CD4-positive, alpha-beta T cell treated with Interleukin-12 subunit alpha and Interleukin-12 subunit beta, for 1 hour (primary cell): ENCODE measurements at regions not wholly inside any gene's neighbourhood (a gene's known extent, or its start where the extent isn't known, plus 50 kb on each side); places are given as distances from the start of the nearest gene placed in this dataset.
A peak's percentile ranks its signal among the peaks of the same experiment; 100 is the strongest.
"Not testable (repeated sequence)": the region's sequence is repeated elsewhere in the genome, so short reads cannot be mapped to it uniquely, and the experiment has no call there.

Source experiments
- DNase-seq: peaks from one replicate; pipeline ENCODE4 v3.0.0-alpha.2; 2020

DNA sequence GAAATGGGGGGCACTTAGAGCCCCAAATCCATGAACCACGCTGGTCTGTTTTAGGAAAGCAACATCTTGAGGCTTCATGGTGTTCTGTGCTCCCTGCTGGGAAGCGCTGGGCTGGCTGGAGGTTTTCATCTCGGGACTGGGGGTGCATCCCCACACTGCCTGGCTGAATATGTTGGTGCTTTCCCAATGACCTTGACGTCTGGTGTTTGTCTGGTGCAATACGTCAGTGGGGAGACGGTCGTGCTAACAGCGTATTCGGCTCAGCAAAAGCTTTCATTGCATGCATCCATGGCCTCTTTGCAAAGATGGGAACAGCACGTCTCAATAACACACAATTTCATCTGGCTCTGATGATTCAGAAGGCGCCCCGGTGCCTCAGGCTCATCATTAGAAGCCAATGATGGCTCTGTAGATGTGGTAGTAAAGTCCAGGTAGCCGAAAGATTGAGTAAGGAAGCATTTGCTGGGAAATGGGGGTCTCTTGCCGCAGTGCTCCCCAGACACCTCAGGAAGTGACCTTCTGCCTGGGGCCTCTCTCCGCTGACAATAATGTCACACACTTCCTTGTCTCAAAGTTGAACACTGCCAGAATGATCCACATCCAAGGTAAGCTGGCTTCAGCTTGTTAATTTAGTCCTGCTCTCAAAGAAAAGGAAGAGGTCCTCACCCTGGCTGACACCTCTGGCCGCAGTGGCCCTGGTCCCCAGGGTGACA, 97.7 kb downstream of the ING1 start:
- no peak for DNase-seq

DNA sequence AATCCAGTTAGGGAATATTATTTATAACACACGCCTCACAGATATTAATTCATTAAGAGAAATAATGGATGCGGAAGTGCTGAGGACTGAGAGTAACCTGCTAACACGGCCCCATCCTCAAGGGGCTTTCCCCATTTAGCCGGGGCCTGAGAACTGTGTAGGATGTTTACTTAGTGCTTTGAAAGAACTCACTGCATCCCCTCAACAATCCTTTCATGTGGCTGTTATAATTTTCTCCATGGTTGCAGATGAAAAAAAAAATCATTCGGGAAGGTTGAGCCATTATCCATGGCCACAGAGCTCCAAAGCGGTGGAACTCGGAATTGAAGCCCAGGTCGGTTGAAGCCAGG, 98.2 kb downstream of the ING1 start:
- DNase-seq: no peak

DNA sequence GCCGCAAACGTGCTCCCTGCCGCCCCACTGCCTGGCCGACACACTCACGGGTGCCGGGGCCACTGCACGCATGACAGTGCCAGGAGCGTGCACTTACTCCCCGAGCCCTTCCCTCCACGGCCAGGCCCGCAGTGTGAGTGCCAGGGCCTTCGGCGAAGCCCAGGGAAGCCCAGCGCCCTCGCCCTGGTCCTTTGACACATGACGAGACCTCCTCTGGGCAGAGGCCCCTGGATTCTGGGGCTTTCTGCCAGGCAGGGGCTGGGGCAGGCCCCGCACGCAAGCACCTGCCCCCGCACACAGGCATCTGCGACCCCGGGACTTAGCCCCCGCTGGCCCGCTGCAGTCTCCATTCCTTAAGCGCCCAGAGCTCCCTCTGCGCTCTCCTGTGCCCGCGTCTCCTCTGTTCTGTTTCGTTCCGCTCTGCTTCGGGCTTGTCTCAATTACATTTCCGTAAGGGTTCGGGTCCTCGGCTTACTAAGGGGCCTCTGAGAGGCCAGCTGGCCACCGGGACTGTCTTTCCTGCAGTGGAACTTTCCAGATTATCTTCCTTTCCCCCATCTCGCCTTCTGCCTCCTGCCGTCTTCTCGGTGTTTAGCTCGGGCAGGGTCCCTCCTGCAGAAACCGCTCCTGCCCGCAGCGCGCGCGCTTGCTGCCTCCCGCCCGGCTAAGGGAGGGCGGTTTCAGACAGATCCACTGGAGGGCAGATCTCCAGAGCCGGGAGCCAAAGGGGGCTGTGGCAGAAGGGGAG, 98.8 kb downstream of the ING1 start:
- no peak for DNase-seq

DNA sequence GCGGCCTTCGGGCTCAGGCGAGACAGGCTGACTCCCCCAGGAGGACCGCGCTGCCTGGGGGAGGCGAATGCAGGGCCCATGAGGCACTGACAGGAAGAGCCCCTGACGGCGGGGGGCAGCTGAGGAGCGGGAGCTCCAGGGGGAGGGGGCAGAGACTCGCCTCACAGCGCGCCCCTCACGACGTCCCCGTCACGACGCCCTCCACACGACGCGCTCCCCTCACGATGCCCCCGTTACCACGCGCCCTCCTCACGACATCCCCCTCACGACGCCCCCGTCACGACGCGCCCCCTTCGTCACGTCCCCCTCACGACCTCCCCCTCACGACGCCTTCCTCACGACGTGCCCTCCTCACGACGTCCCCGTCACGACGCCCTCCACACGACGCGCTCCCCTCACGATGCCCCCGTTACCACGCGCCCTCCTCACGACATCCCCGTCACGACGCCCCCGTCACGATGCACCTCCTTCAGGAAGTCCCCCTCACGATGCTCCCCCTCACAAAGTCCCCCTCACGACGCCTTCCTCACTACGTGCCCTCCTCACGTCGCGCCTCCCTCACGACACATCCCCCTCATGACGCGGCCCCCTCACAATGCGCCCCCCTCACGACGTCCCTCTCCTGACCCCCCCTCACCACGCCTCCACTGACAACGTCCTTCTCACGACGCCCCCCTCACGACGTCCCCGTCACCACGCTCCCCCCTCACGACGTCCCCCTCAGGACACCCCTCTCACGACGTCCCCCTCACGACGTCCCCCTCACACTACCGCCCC, 99.6 kb downstream of the ING1 start:
- no peak for DNase-seq

DNA sequence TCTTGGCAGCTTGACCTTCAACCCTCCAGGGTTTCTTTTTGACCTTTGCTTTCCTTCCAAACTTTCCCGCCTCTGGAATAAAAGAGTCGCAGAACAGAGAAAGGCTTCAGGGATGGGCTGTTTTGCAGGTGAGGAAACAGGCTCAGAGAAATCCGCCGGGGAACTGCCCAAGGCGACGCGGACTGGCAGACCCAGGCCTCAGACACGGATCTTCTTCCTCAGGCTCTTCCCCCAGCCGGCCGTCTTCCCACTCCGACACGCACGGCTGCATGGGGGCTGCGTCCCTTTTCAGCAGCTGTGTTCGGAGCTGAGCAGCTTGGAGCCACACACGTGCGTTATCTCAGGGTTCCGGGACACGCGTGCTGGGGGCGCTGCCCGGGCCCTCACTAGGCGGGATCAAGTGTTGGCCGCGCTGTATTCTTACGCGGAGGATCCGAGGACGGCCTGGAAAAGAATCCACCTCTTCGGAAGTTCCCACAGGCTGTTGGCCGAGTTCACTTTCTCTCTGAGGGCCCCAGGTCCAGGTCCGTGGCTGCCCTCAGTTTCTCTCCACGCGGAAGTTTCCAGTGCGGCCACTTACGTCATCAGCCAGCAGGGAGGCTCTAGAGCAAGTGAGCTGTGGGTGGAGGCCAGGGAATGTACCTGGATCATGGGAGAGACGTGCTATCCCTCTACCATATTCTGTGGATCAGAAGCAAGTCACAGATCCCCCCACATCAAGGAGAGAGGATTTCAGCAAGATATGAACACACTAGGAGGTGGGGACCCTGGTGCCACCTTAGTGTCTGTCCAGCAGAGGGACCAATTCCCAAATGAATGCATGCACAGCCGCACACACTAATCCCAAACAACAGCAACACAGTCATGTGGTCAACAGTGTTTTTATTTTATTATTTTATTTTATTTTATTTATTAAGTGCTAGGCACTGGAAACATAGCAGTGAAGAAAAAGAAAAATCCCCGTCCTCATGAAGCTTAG, 100.4 kb downstream of the ING1 start:
- no peak for DNase-seq

DNA sequence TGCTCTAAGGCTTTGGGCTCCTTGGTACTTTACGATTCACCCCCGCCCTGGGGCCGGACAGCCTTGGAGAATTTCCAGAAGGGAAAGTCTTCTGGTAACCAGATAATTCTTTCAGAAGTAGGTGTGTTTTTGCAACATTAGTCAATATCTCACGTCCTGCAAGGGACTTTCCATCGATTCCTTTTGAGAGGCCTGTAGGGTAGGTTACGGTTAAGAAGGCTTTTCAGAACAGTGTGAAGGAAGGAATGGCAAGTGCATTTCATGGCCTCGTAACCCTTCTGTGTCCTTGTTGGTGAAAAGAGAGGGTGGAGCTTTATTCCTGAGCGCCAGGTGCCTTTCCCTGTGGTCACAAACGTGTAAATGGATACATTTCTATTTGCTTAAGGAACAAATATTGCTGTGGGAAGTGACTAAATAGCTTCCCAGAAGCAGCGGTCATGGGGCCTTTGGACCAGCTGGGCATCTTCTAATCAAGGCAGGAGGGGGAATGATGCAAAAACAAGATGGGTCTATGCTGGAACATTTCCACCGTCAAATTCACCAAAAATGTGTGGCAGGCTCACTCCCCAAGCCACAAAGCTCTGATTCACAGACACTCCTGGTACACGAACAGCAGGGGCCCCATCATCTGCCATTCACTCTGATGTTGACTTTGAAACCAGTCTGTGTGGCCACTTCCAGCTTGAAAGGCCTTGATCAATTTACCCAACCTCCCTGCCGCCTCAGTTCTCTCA, 99.2 kb downstream of the ANKRD10 start:
- no peak for DNase-seq

DNA sequence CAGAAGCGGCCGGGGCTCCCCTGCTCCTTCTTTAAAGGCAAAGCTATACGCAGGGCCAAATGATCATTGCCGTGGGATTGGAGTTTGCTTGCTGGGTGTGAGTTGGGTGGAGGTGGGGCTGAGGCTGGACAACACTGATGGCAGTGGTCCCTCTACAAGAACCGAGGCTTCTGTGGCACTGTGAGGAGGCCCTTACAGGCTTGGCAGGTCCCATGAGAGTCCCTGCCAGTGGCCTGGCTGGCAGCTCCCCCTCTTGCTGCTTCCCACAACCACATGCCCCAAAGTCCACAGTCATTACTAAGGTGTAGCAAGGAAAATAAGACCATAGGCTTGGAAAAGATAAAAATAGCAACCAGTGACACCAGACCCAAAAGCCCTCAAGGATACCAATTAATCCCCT, 98.4 kb downstream of the ANKRD10 start:
- DNase-seq: no peak

DNA sequence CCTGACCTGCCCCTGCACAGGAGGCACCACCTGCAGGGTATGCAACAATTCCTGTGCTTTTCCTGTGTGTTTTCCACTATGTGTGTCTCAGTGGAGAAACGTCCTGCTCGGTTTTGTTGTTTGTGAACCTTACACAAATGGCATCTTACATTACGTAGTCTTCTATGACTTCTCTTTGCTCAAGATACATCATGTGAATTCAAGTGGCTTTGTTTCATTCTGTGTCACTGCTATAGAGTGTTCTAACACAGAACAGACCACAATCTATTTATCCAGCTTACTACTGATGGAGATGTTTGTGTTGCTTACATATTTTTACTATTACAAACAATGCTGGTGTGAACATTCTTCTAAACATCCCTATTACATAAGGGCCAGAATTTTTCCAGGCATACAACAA, 97.7 kb downstream of the ANKRD10 start:
- no peak for DNase-seq

DNA sequence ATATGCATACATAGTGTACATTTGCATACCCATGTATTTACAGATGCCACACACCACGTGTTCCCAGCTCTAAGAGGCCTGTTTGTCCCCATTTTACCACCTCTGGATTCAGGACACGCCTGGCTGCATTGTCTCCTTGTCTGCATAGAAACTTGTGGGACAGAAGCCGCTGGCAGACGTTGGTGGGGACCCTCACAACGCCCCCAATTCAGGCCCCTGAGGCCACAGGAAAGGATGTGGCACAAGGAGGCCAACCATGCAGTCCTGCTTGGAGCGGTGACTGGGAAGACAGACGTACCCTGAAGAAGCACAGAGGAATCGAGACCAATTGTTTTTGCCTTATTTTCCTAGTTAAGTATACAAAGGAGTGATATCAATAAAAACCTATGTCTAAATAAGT, 96.1 kb downstream of the ANKRD10 start:
- no peak for DNase-seq

DNA sequence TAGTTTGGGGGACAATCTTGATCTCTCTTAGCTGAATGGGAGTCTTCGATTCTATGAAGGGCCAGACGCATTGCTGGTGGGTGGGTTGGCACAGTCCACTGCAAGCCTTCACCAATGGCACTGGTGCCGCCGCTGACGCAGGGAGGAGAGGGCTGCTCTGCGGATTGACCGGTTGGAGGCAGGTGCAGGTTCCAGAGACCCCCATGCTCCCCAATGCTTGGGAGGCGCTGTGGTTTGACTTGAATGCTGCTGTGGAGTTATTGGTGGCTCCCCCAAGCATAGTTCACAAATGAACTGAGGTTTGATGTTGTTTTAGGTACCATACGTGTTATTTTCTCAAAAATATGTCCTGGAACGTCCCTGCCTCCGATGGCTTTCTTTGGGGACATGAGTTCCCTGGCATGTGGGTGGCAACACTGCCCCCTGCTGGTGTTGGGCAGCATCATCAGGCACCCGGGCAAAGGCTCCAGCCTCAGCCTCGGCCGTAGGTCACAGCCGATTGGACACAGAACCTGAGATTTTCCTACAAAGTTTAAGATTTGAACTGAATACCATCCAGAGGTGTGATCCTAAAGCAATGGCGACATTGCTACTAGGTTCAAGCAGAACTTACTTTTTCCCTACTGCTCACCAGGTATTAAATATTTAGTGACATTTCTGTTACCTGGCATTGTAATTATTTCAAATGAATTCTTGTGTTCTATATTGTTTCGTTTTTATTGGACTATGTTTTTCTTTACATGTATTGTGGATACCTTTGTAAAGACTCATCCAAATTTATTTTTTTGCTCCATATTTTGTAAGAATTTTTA, 95.5 kb downstream of the ANKRD10 start:
- peak; percentile 72 for DNase-seq

DNA sequence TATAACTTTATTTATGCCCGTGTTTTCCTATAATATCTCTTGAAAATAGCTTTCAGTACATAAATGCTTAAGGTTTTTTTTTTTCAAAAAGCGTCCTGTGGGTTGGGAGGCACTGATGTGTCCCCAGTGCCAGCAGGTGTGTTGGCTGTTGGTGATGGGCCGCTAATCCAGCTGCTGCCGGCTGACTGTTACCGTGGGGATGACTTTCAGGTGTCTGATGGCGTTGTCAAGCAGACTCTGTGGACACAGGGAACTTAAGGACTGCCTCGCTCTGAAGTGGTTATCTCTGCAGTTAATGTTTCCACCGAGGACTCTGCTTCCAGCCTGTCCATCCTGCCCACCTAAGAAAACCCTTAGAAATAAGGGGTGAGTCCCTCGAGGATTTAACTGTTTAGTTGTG, 94.5 kb downstream of the ANKRD10 start:
- no peak for DNase-seq

DNA sequence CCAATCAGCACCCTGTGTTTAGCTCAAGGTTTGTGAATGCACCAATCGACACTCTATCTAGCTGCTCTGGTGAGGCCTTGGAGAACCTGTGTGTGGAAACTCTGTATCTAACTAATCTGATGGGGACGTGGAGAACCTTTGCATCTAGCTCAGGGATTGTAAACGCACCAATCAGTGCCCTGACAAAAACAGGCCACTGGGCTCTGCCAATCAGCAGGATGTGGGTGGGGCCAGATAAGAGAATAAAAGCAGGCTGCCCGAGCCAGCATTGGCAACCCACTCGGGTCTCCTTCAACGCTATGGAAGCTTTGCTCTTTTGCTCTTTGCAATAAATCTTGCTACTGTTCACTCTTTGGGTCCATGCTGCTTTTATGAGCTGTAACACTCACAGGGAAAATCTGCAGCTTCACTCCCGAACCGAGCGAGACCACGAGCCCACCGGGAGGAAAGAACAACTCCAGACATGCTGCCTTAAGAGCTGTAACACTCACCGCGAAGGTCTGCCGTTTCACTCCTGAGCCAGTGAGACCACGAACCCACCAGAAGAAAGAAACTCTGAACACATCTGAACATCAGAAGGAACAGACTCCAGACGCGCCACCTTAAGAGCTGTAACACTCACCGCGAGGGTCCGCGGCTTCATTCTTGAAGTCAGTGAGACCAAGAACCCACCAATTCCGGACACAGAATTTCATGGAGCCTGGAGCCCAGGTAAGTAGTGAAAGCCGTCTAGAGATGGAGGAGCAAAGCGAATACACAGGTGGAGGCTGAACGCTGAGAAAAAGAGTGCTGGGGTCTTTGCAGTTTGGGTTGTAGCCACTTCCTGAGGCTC, 92.8 kb downstream of the ANKRD10 start:
- DNase-seq: not testable (repeated sequence)

DNA sequence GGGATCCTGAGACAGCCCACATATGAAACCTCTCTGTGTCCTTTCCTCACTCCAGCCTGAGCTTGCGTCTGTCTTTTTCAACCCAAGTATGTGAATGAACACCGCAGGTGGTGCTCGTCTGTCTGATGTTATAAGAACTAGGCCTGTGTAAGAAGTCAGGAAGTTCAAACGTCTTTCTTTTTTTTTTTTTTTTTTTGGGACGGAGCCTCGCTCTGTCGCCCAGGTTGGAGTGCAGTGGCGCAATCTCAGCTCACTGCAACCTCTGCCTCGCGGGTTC, 92.3 kb downstream of the ANKRD10 start:
- DNase-seq: no peak

DNA sequence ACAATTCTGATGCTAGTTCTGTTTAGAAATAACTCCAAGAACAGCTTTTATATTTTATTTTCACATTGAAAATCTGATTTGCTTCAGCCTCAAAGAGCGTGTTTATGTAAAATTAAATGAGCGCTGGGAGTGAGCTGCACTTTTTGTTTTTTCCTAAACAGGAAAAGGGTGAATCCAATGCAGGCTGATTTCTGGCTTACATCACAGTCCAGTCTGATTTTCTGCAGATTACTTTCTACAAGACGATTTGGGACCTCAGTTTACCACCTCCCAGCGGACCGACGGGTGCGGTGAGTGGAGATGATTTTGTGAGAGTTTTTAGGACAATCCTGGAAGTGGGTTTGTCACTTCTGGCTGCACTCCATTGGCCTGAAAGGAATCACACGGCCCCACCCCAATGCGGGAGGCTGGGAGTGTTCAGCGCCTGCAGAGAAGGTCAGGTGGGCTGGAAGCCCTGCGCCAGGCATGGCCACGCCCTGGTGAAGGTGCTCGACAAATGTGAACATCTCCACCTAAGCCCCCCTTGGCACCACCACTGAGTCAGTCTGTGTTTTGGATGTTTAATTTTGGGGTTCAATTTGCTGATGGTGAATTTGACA, 90.1 kb downstream of the ANKRD10 start:
- no peak for DNase-seq

DNA sequence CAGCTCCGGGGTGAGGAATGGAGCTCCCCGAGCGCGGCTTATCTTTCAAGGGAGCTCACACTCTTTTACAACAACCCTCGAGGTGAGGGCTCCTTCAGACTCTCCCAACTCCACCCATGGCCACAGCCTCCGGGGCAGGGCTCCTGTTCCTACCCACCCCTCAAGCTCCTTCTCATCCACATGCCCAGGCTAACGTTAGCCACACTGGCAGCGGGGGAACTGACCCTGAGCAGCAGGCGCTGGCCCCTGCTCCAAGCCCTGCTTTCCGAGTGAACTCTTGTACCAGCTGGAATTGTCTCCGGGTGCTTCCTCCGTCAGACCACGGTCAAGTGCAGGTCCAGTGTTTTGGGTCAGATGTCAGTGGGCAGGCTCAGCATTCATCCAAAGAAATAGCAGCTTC, 89.4 kb downstream of the ANKRD10 start:
- DNase-seq: no peak

DNA sequence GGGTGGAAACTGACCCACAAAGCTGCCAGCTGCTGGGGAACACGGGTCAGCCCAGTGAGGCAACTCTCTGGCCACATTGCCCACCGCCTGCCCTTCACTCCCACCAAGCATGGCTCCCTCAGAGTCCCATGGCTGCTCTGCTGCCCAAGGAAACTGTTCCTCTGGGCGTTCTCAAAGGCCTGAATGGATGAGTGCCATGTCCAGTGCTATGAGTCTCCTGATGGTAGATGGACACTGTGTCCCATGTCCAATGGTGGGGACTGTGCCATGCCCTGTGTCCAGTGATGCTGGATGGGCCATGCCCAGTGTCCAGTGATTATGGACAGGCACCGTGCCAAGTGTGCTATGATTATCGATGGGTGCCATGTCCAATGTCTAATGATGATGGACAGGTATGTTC, 88.8 kb downstream of the ANKRD10 start:
- no peak for DNase-seq

DNA sequence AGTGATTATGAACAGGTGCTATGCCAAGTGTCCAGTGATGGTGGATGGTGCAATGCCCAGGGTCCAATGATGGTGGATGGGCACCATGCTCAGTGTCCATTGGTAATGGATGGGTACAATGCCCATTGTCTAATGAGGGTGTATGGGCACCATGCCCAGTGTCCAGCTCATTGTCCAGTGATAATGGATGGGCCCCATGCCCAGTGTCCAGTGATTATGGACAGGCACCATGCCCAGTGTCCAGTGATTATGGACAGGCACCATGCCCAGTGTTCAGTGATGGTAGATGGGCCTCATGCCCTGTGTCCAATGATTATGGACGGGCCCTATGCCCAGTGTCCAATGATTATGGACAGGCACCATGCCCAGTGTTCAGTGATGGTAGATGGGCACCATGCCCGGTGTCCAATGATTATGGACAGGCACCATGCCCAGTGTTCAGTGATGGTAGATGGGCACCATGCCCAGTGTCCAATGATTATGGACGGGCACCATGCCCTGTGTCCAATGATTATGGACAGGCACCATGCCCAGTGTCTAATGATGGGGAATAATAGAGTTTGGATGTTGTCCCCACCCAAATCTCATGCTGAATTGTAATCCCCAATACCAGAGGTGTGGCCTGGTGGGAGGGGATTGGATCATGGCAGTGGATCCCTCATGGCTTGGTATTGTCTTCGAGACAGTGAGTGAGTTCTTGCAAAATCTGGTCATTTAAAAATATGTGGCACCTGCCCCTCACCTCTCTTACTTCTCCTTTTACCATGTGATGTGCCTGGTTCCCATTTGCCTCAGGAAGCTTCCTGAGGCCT, 87.8 kb downstream of the ANKRD10 start:
- no peak for DNase-seq
